ENCODE measurements at regions not wholly inside any gene's neighbourhood (a gene's known extent, or its start where the extent isn't known, plus 50 kb on each side); places are given as distances from the start of the nearest gene placed in this dataset.

- no peak for DNase-seq (ENCODE audit: low spot score)
- TF ChIP-seq CTCF (IDR thresholded peaks at IDR 0.05; ENCODE audit: borderline replicate concordance, control extremely low read depth, extremely low read depth, insufficient read depth, missing control alignments) = no peak
- in situ Hi-C loops (cut with MboI; ENCODE audit: low sequenced_read_pairs, unreplicated experiment) = no loop called here
Observed at GRCh38 chr15:89406218-89406939, 71.8 kb upstream of the POLG start.

DNA sequence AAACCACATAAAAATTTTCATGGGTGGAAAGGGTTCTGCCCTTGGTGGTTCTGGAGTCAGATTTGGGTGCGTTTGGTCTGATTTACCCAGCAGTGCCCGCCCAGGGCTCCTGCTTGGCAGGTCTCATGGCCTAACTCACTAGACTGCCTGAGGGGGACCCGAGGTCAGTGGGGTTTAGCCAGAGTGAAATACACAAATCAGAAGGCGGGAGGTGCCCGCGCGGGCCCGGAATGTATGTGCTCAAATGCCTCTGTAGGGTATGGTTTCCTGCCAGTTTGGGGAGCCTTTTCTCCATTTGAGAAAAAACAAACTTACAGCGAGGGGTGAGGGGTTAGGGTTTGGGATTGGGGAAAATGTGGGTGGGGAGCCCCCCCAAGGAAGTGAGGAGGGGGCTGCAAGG, 70.9 kb upstream of the POLG start:
- in situ Hi-C loops (cut with MboI; ENCODE audit: low sequenced_read_pairs, unreplicated experiment) = no loop called here
- TF ChIP-seq CTCF (IDR thresholded peaks at IDR 0.05; ENCODE audit: borderline replicate concordance, control extremely low read depth, extremely low read depth, insufficient read depth, missing control alignments) = no peak
- DNase-seq (ENCODE audit: low spot score) = no peak

- no peak for TF ChIP-seq CTCF (IDR thresholded peaks at IDR 0.05; ENCODE audit: borderline replicate concordance, control extremely low read depth, extremely low read depth, insufficient read depth, missing control alignments)
- in situ Hi-C loops (cut with MboI; ENCODE audit: low sequenced_read_pairs, unreplicated experiment) = no loop called here
- no peak for DNase-seq (ENCODE audit: low spot score)
Observed at GRCh38 chr15:89404023-89404422, 69.4 kb upstream of the POLG start.

- in situ Hi-C loops (cut with MboI; ENCODE audit: low sequenced_read_pairs, unreplicated experiment) = no loop called here
- TF ChIP-seq CTCF (IDR thresholded peaks at IDR 0.05; ENCODE audit: borderline replicate concordance, control extremely low read depth, extremely low read depth, insufficient read depth, missing control alignments) = no peak
- DNase-seq (ENCODE audit: low spot score) = no peak
Observed at GRCh38 chr15:89402518-89402805, 67.8 kb upstream of the POLG start.

GRCh38 chr15:89401631-89402517, 67.2 kb upstream of the POLG start:
- no peak for TF ChIP-seq CTCF (IDR thresholded peaks at IDR 0.05; ENCODE audit: borderline replicate concordance, control extremely low read depth, extremely low read depth, insufficient read depth, missing control alignments)
- in situ Hi-C loops (cut with MboI; ENCODE audit: low sequenced_read_pairs, unreplicated experiment) = no loop called here
- no peak for DNase-seq (ENCODE audit: low spot score)

GRCh38 chr15:89400782-89401545, 66.3 kb upstream of the POLG start:
- in situ Hi-C loops (cut with MboI; ENCODE audit: low sequenced_read_pairs, unreplicated experiment) = no loop called here
- no peak for DNase-seq (ENCODE audit: low spot score)
- TF ChIP-seq CTCF (IDR thresholded peaks at IDR 0.05; ENCODE audit: borderline replicate concordance, control extremely low read depth, extremely low read depth, insufficient read depth, missing control alignments) = no peak
